SK-N-MC (cell line): ENCODE measurements at regions not wholly inside any gene's neighbourhood (a gene's known extent, or its start where the extent isn't known, plus 50 kb on each side); places are given as distances from the start of the nearest gene placed in this dataset.

Experiments
- DNase-seq: peaks from one replicate; pipeline ENCODE4 v3.0.0-alpha.2; 2011; ENCODE audit warnings: low read depth, low spot score
- H3K27ac ChIP-seq: fragments of 200-600 bp; sonication (generic); 2 replicates; pipeline ENCODE4 v1.5.1; 2016; ENCODE audit warnings: mixed run types
- H3K36me3 ChIP-seq: fragments of 200-600 bp; sonication (generic); 2 replicates; pipeline ENCODE4 v1.6.1; 2017; ENCODE audit warnings: antibody characterized with exemption, low read length, mixed read lengths; ENCODE audit not compliant: insufficient read depth
- H3K4me3 ChIP-seq: fragments of 200-600 bp; sonication (generic); 2 replicates; pipeline ENCODE4 v1.5.1; 2016
- H3K9ac ChIP-seq: fragments of 200-600 bp; sonication (generic); 2 replicates; pipeline ENCODE4 v1.8.0; 2017; ENCODE audit warnings: mixed run types, mixed read lengths; ENCODE audit not compliant: insufficient read length
- H3K9me3 ChIP-seq: fragments of 200-600 bp; sonication (generic); 2 replicates; pipeline ENCODE4 v1.6.1; 2017; ENCODE audit warnings: low read depth, mild to moderate bottlenecking, antibody characterized with exemption, low read length, moderate library complexity, mixed read lengths
- EZH2 ChIP-seq: fragments of 200-600 bp; sonication (generic); IDR thresholded peaks from one replicate; pipeline ENCODE4 v1.6.1; 2017; ENCODE audit warnings: antibody characterized with exemption
- FOXP2 ChIP-seq: optimal IDR thresholded peaks from 2 replicates; pipeline ENCODE3; 2011; ENCODE audit warnings: mild to moderate bottlenecking, moderate library complexity; ENCODE audit not compliant: insufficient read depth; ENCODE audit errors: extremely low read length, control extremely low read depth
- POLR2AphosphoS5 ChIP-seq: IDR thresholded peaks from 2 replicates; pipeline ENCODE4 v1.6.1; 2012; ENCODE audit warnings: mild to moderate bottlenecking, low read depth, low read length, borderline replicate concordance

- Histone ChIP-seq H3K4me3 (no peak overlapping the region), H3K27ac (no peak overlapping the region), H3K9ac (no peak overlapping the region), H3K9me3 (no peaks in the 10 kb centered on the region), H3K36me3 (no peaks in the 10 kb centered on the region)
- no peak for TF ChIP-seq FOXP2
- no peak for TF ChIP-seq EZH2
- TF ChIP-seq POLR2AphosphoS5, result no peak
- DNase-seq, result no peak
These were observed 55.1 kb upstream of the TNIP3 start for GRCh38 chr4:121219227-121219626.

GRCh38 chr4:121217351-121217750 is 53.2 kb upstream of the TNIP3 start:
- no peak overlapping the region for H3K9ac ChIP-seq
- H3K27ac ChIP-seq, result peak overlapping the region; percentile 44
- peak overlapping the region; percentile 30 for H3K4me3 ChIP-seq
- H3K9me3 ChIP-seq, result no peaks in the 10 kb centered on the region
- DNase-seq, result no peak
- no peak for TF ChIP-seq EZH2
- TF ChIP-seq FOXP2, result no peak
- TF ChIP-seq POLR2AphosphoS5, result no peak
- no peaks in the 10 kb centered on the region for H3K36me3 ChIP-seq

GRCh38 chr4:121216461-121216860 is 52.3 kb upstream of the TNIP3 start:
- Histone ChIP-seq H3K36me3 (no peaks in the 10 kb centered on the region), H3K27ac (peak overlapping the region; percentile 44; the same call in 1 of the 2 replicates), H3K9me3 (no peaks in the 10 kb centered on the region)

GRCh38 chr4:121213940-121214339 is 49.8 kb upstream of the TNIP3 start:
- Histone ChIP-seq H3K9me3 (no peaks in the 10 kb centered on the region), H3K4me3 (no peak overlapping the region), H3K27ac (no peak overlapping the region), H3K36me3 (no peaks in the 10 kb centered on the region), H3K9ac (no peak overlapping the region)
- TF ChIP-seq POLR2AphosphoS5 (no peak), FOXP2 (no peak), EZH2 (no peak)
- no peak for DNase-seq

More at GRCh38 chr4:121216461-121216860, 52.3 kb upstream of the TNIP3 start:
- Histone ChIP-seq H3K9ac (no peak overlapping the region), H3K4me3 (no peak overlapping the region)
- no peak for TF ChIP-seq POLR2AphosphoS5
- TF ChIP-seq EZH2, result no peak
- DNase-seq, result no peak
